ENCODE measurements at regions not wholly inside any gene's neighbourhood (a gene's known extent, or its start where the extent isn't known, plus 50 kb on each side); places are given as distances from the start of the nearest gene placed in this dataset.

- no peaks in the 10 kb centered on the region for H3K4me1 ChIP-seq (ENCODE audit: control insufficient read depth, low read length)
- no peaks in the 10 kb centered on the region for H3K36me3 ChIP-seq (ENCODE audit: control insufficient read depth, low read length)
- H3K4me3 ChIP-seq (ENCODE audit: low read length), result no peak overlapping the region
- no peak overlapping the region for H3K27ac ChIP-seq (ENCODE audit: low read depth, low read length)
- no peak overlapping the region for H3K4me2 ChIP-seq (ENCODE audit: low read length)
- H3K79me2 ChIP-seq (ENCODE audit: control insufficient read depth, low read length), result no peaks in the 10 kb centered on the region
- H3K27me3 ChIP-seq (ENCODE audit: control insufficient read depth, low read length), result peaks cover 14% of the 10 kb centered on the region; the same call in 1 of the 2 replicates
- H3K9me3 ChIP-seq (ENCODE audit: control insufficient read depth, insufficient read depth, low read length), result no peaks in the 10 kb centered on the region
- no peaks in the 10 kb centered on the region for H4K20me1 ChIP-seq (ENCODE audit: control insufficient read depth, insufficient read depth, low read depth, low read length)
- no peak for TF ChIP-seq EZH2phosphoT487 (IDR thresholded peaks at IDR 0.05; ENCODE audit: borderline replicate concordance, low read length)
- no peak for TF ChIP-seq CTCF (IDR thresholded peaks at IDR 0.05; ENCODE audit: low read depth, low read length, poor library complexity, severe bottlenecking)
- no peaks in the 10 kb centered on the region for H3F3A ChIP-seq (ENCODE audit: control insufficient read depth, insufficient read depth)
- no peaks in the 10 kb centered on the region for H3K9me2 ChIP-seq (replicated peaks; ENCODE audit: control insufficient read depth, low read length)
Measured at GRCh38 chr17:63369233-63369632, 76.9 kb downstream of the CYB561 start.

- H3K4me1 ChIP-seq (ENCODE audit: control insufficient read depth, low read length), result no peaks in the 10 kb centered on the region
- no peaks in the 10 kb centered on the region for H3K9me2 ChIP-seq (replicated peaks; ENCODE audit: control insufficient read depth, low read length)
- no peaks in the 10 kb centered on the region for H4K20me1 ChIP-seq (ENCODE audit: control insufficient read depth, insufficient read depth, low read depth, low read length)
- no peaks in the 10 kb centered on the region for H3F3A ChIP-seq (ENCODE audit: control insufficient read depth, insufficient read depth)
- H3K4me2 ChIP-seq (ENCODE audit: low read length), result no peak overlapping the region
- no peak overlapping the region for H3K4me3 ChIP-seq (ENCODE audit: low read length)
- H3K27me3 ChIP-seq (ENCODE audit: control insufficient read depth, low read length), result peaks cover 14% of the 10 kb centered on the region; the same call in 1 of the 2 replicates
- no peaks in the 10 kb centered on the region for H3K79me2 ChIP-seq (ENCODE audit: control insufficient read depth, low read length)
- no peak overlapping the region for H3K27ac ChIP-seq (ENCODE audit: low read depth, low read length)
- H3K36me3 ChIP-seq (ENCODE audit: control insufficient read depth, low read length), result no peaks in the 10 kb centered on the region
- TF ChIP-seq CTCF (IDR thresholded peaks at IDR 0.05; ENCODE audit: low read depth, low read length, poor library complexity, severe bottlenecking) (no peak), EZH2phosphoT487 (IDR thresholded peaks at IDR 0.05; ENCODE audit: borderline replicate concordance, low read length) (no peak)
- H3K9me3 ChIP-seq (ENCODE audit: control insufficient read depth, insufficient read depth, low read length), result no peaks in the 10 kb centered on the region
Measured at GRCh38 chr17:63370696-63371095, 75.4 kb downstream of the CYB561 start.

GRCh38 chr17:63376949-63377348 is 69.2 kb downstream of the CYB561 start:
- no peak for TF ChIP-seq EZH2phosphoT487 (IDR thresholded peaks at IDR 0.05; ENCODE audit: borderline replicate concordance, low read length)
- TF ChIP-seq CTCF (IDR thresholded peaks at IDR 0.05; ENCODE audit: low read depth, low read length, poor library complexity, severe bottlenecking), result no peak
- H3K4me3 ChIP-seq (ENCODE audit: low read length), result no peak overlapping the region
- no peaks in the 10 kb centered on the region for H3K79me2 ChIP-seq (ENCODE audit: control insufficient read depth, low read length)

More at GRCh38 chr17:63376949-63377348, 69.2 kb downstream of the CYB561 start:
- Histone ChIP-seq H3K9me3 (ENCODE audit: control insufficient read depth, insufficient read depth, low read length) (no peaks in the 10 kb centered on the region), H3K4me2 (ENCODE audit: low read length) (no peak overlapping the region), H3K9me2 (replicated peaks; ENCODE audit: control insufficient read depth, low read length) (no peaks in the 10 kb centered on the region), H3K27me3 (ENCODE audit: control insufficient read depth, low read length) (no peaks in the 10 kb centered on the region), H3K4me1 (ENCODE audit: control insufficient read depth, low read length) (no peaks in the 10 kb centered on the region), H3F3A (ENCODE audit: control insufficient read depth, insufficient read depth) (no peaks in the 10 kb centered on the region), H4K20me1 (ENCODE audit: control insufficient read depth, insufficient read depth, low read depth, low read length) (no peaks in the 10 kb centered on the region), H3K36me3 (ENCODE audit: control insufficient read depth, low read length) (no peaks in the 10 kb centered on the region), H3K27ac (ENCODE audit: low read depth, low read length) (no peak overlapping the region)
